H1 (cell line): ENCODE measurements at regions not wholly inside any gene's neighbourhood (a gene's known extent, or its start where the extent isn't known, plus 50 kb on each side); places are given as distances from the start of the nearest gene placed in this dataset.

Experiments used
- CTCF ChIA-PET: fragments of 300-600 bp; sonication (Branson Sonifier 250); formaldehyde crosslinking; loops from one replicate; lab custom pipeline; 2021; ENCODE audit not compliant: partially characterized antibody; lab: Charles Lee
- POLR2A ChIA-PET: fragments of 300-600 bp; sonication (Branson Sonifier 250); formaldehyde crosslinking; loops from one replicate; lab custom pipeline; 2021; ENCODE audit warnings: inconsistent platforms; ENCODE audit not compliant: partially characterized antibody; lab: Charles Lee
- DNase-seq, 2 experiments: peaks; one replicate each; pipeline versions ENCODE4 v3.0.0 to v3.0.0-alpha.2; 2010 to 2022; ENCODE audit warnings: low spot score in 2 of 2, low read depth in 1 of 2, mixed read lengths in 1 of 2
- FAIRE-seq: peaks from 2 replicates; lab custom pipeline; 2011; peaks lifted over from hg19 to GRCh38; lab: Jason Lieb, UNC
- H2AFZ ChIP-seq: 2 replicates; pipeline ENCODE4 v1.8.1; 2012; ENCODE audit warnings: low read length, inconsistent platforms
- H2AK5ac ChIP-seq: 2 replicates; pipeline ENCODE4 v1.6.1; 2013; ENCODE audit warnings: low read depth, low read length
- H2BK120ac ChIP-seq: replicated peaks from 2 replicates; pipeline ENCODE3; 2013; ENCODE audit warnings: low read depth, low read length, inconsistent platforms
- H2BK12ac ChIP-seq: 2 replicates; pipeline ENCODE4 v1.6.1; 2013; ENCODE audit warnings: low read depth, low read length
- H2BK15ac ChIP-seq: 2 replicates; pipeline ENCODE4 v1.6.1; 2013; ENCODE audit warnings: low read length
- H2BK20ac ChIP-seq: 2 replicates; pipeline ENCODE4 v1.6.1; 2013; ENCODE audit warnings: low read length
- H2BK5ac ChIP-seq: 2 replicates; pipeline ENCODE4 v1.6.1; 2013; ENCODE audit warnings: low read depth, low read length
- H3K14ac ChIP-seq: 2 replicates; pipeline ENCODE4 v1.6.1; 2013; ENCODE audit warnings: inconsistent platforms; ENCODE audit not compliant: insufficient read length
- H3K18ac ChIP-seq: 2 replicates; pipeline ENCODE4 v1.6.1; 2013; ENCODE audit warnings: low read length; ENCODE audit errors: extremely low read depth
- H3K23ac ChIP-seq: 2 replicates; pipeline ENCODE4 v1.6.1; 2013; ENCODE audit warnings: inconsistent platforms; ENCODE audit not compliant: insufficient read length
- H3K23me2 ChIP-seq: 2 replicates; pipeline ENCODE4 v1.6.1; 2013; ENCODE audit warnings: low read depth, low read length
- H3K27ac ChIP-seq: 2 replicates; pipeline ENCODE4 v1.6.1; 2011; ENCODE audit warnings: low read depth, low read length, inconsistent platforms
- H3K27me3 ChIP-seq, 4 experiments: replicated peaks in 1 of 4; 1 replicate in 1 of 4; 2 replicates in 3 of 4; pipeline versions ENCODE4 v1.6.1 to v1.8.1; 2011 to 2013; ENCODE audit warnings: low read length in 3 of 4, mild to moderate bottlenecking in 3 of 4, inconsistent platforms in 2 of 4, mixed read lengths in 2 of 4, moderate library complexity in 1 of 4; ENCODE audit not compliant: control insufficient read depth in 3 of 4, insufficient read depth in 3 of 4; ENCODE audit errors: extremely low read depth in 1 of 4
- H3K36me3 ChIP-seq, 4 experiments: 2 replicates each; pipeline versions ENCODE4 v1.6.1 to v1.8.1; 2011 to 2013; ENCODE audit warnings: mild to moderate bottlenecking in 4 of 4, low read length in 3 of 4, moderate library complexity in 2 of 4, control low read depth in 1 of 4, inconsistent platforms in 1 of 4; ENCODE audit not compliant: insufficient read depth in 4 of 4, control insufficient read depth in 2 of 4
- H3K4ac ChIP-seq: replicated peaks from 2 replicates; pipeline ENCODE3; 2013; ENCODE audit warnings: low read length, low read depth, mixed read lengths, inconsistent platforms; ENCODE audit not compliant: insufficient read length
- H3K4me1 ChIP-seq, 4 experiments: replicated peaks in 1 of 4; 1 replicate in 1 of 4; 2 replicates in 3 of 4; pipeline versions ENCODE4 v1.6.1 to v1.8.1; 2011 to 2013; ENCODE audit warnings: low read length in 3 of 4, inconsistent platforms in 2 of 4, mixed read lengths in 1 of 4; ENCODE audit not compliant: insufficient read depth in 4 of 4, control insufficient read depth in 3 of 4
- H3K4me2 ChIP-seq, 2 experiments: 2 replicates each; pipeline versions ENCODE4 v1.6.1 to v1.8.1; 2011 to 2013; ENCODE audit warnings: low read depth in 2 of 2, low read length in 2 of 2, control low read depth in 1 of 2, inconsistent platforms in 1 of 2, mild to moderate bottlenecking in 1 of 2; ENCODE audit not compliant: insufficient read depth in 1 of 2
- H3K4me3 ChIP-seq, 4 experiments: fragments of 200-600, 300-600 bp in 1 of 4; sonication (generic), shearing (Covaris generic), sonication (Bioruptor Twin) in 1 of 4; 2 replicates each; pipeline versions ENCODE4 v1.5.1 to v1.8.1; 2011 to 2016; ENCODE audit warnings: low read length in 4 of 4, low read depth in 3 of 4, control low read depth in 2 of 4, inconsistent platforms in 2 of 4, mild to moderate bottlenecking in 2 of 4, mixed read lengths in 1 of 4, moderate library complexity in 1 of 4; ENCODE audit not compliant: insufficient read depth in 2 of 4; ENCODE audit errors: extremely low read depth in 1 of 4
- H3K56ac ChIP-seq: replicated peaks from 2 replicates; pipeline ENCODE3; 2013; ENCODE audit warnings: low read depth, mild to moderate bottlenecking, mixed read lengths, low read length, inconsistent platforms; ENCODE audit not compliant: insufficient read length
- H3K79me1 ChIP-seq: 2 replicates; pipeline ENCODE4 v1.6.1; 2013; ENCODE audit warnings: low read depth, low read length, control low read depth
- H3K79me2 ChIP-seq, 2 experiments: 2 replicates each; pipeline versions ENCODE4 v1.6.1 to v1.8.1; 2012 to 2013; ENCODE audit warnings: low read length in 2 of 2, mild to moderate bottlenecking in 2 of 2, inconsistent platforms in 1 of 2; ENCODE audit not compliant: insufficient read depth in 2 of 2, control insufficient read depth in 1 of 2
- H3K9ac ChIP-seq, 4 experiments: replicated peaks in 1 of 4; 1 replicate in 1 of 4; 2 replicates in 3 of 4; pipeline versions ENCODE4 v1.6.1 to v1.8.1; 2011 to 2013; ENCODE audit warnings: low read depth in 3 of 4, low read length in 3 of 4, control low read depth in 2 of 4, mild to moderate bottlenecking in 2 of 4, moderate library complexity in 2 of 4, inconsistent platforms in 1 of 4; ENCODE audit errors: extremely low read depth in 1 of 4
- H3K9me3 ChIP-seq, 2 experiments: 2 replicates each; pipeline versions ENCODE4 v1.6.1 to v1.8.1; 2012 to 2013; ENCODE audit warnings: mild to moderate bottlenecking in 2 of 2, moderate library complexity in 2 of 2, control low read depth in 1 of 2, inconsistent platforms in 1 of 2, low read depth in 1 of 2, low read length in 1 of 2, mixed read lengths in 1 of 2; ENCODE audit not compliant: insufficient read depth in 2 of 2
- H4K20me1 ChIP-seq, 2 experiments: replicated peaks in 1 of 2; 2 replicates each; pipeline versions ENCODE3 to v1.8.1; 2011 to 2013; ENCODE audit warnings: inconsistent platforms in 2 of 2, low read length in 2 of 2, mild to moderate bottlenecking in 1 of 2; ENCODE audit not compliant: insufficient read depth in 2 of 2, control insufficient read depth in 1 of 2
- H4K5ac ChIP-seq: 2 replicates; pipeline ENCODE4 v1.6.1; 2013; ENCODE audit warnings: low read length, low read depth, mixed read lengths, inconsistent platforms; ENCODE audit not compliant: insufficient read length
- H4K8ac ChIP-seq: 2 replicates; pipeline ENCODE4 v1.8.0; 2013; ENCODE audit warnings: mild to moderate bottlenecking, moderate library complexity, low read length, inconsistent platforms; ENCODE audit not compliant: insufficient read depth; ENCODE audit errors: extremely low read depth
- H4K91ac ChIP-seq: replicated peaks from 2 replicates; pipeline ENCODE3; 2013; ENCODE audit warnings: low read length, mixed read lengths, inconsistent platforms; ENCODE audit not compliant: insufficient read length
- CTCF ChIP-seq, 3 experiments: IDR thresholded peaks; 1 replicate in 2 of 3; 2 replicates in 1 of 3; pipeline versions ENCODE4 v1.5.1 to v1.6.1; 2011; ENCODE audit warnings: low read length in 3 of 3, mild to moderate bottlenecking in 3 of 3, inconsistent platforms in 2 of 3, low read depth in 1 of 3, moderate library complexity in 1 of 3; ENCODE audit not compliant: insufficient read depth in 1 of 3; ENCODE audit errors: control extremely low read depth in 1 of 3
- WGBS, 2 experiments: shearing (Covaris generic) in 1 of 2; methylation state at CpG; one replicate each; pipeline versions ENCODE4 v1.1.6 to v1.1.7; 2013 to 2015; ENCODE audit warnings: low lambda C conversion rate in 2 of 2, mixed read lengths in 2 of 2, inconsistent platforms in 1 of 2, low coverage in 1 of 2, missing lambda C conversion rate in 1 of 2; ENCODE audit not compliant: insufficient replicate concordance in 2 of 2, insufficient coverage in 1 of 2, insufficient read length in 1 of 2; ENCODE audit errors: extremely low coverage in 1 of 2, missing lambda C conversion rate in 1 of 2; 5-methylcytosine and 5-hydroxymethylcytosine counted together
- TF ChIP-seq, protein P1 (sequence below): IDR thresholded peaks from 2 replicates; pipeline ENCODE4 v1.6.1; 2011; ENCODE audit warnings: low read depth, mild to moderate bottlenecking, low read length; ENCODE audit not compliant: insufficient read depth

- H3K27me3 ChIP-seq: no peaks in the 10 kb centered on the region
- no peaks in the 10 kb centered on the region for H3K79me2 ChIP-seq
- DNase-seq (no peak), FAIRE-seq (no peak)
- H3K14ac ChIP-seq: no peak overlapping the region
- no peak overlapping the region for H2BK120ac ChIP-seq
- no peak overlapping the region for H3K4me3 ChIP-seq
- no peak overlapping the region for H4K8ac ChIP-seq
- H3K79me1 ChIP-seq: no peaks in the 10 kb centered on the region
- H3K23me2 ChIP-seq: no peaks in the 10 kb centered on the region
- H3K9ac ChIP-seq: no peak overlapping the region
- no peaks in the 10 kb centered on the region; a peak in 1 of 4 replicates for H3K9me3 ChIP-seq
- no peak overlapping the region for H2AK5ac ChIP-seq
- H3K56ac ChIP-seq: no peak overlapping the region
- no peak overlapping the region for H2AFZ ChIP-seq
- H3K18ac ChIP-seq: no peak overlapping the region
- H2BK15ac ChIP-seq: no peak overlapping the region
- H3K27ac ChIP-seq: no peak overlapping the region
- H2BK12ac ChIP-seq: no peak overlapping the region
- H4K20me1 ChIP-seq: no peaks in the 10 kb centered on the region
- no peak overlapping the region for H4K91ac ChIP-seq
- H3K4ac ChIP-seq: no peak overlapping the region
- no peak overlapping the region for H2BK5ac ChIP-seq
- H2BK20ac ChIP-seq: no peak overlapping the region
- H3K4me1 ChIP-seq: no peaks in the 10 kb centered on the region
- TF ChIP-seq CTCF (IDR thresholded peaks at IDR 0.05; ENCODE audit: control extremely low read depth in 1 of 3, insufficient read depth in 1 of 3, low read depth in 1 of 3, low read length in 3 of 3): no peak
- TF ChIP-seq, protein P1, sequence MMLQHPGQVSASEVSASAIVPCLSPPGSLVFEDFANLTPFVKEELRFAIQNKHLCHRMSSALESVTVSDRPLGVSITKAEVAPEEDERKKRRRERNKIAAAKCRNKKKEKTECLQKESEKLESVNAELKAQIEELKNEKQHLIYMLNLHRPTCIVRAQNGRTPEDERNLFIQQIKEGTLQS: no peak
- no peak overlapping the region for H3K4me2 ChIP-seq
- ChIA-PET CTCF (interaction anchor here (0.7 kb wide), 1 partner anchor 94 kb away, joined by 3 read pairs; no protein-coding TSS in a partner anchor), POLR2A (interaction anchor here (0.6 to 1.1 kb wide), 2 partner anchors 53 to 60 kb away, joined by 3 read pairs; no protein-coding TSS in a partner anchor)
- no peaks in the 10 kb centered on the region for H3K36me3 ChIP-seq
- no peak overlapping the region for H4K5ac ChIP-seq
- no peak overlapping the region for H3K23ac ChIP-seq
- WGBS, 2 experiments: 100% methylated on average over 3 of the region's 3 CpGs; no CpG with 5 or more reads in 1 of the 2 experiments
These were observed 69.8 kb downstream of the CD83 start for GRCh38 chr6:14187406-14187805.
